ENCODE measurements at regions not wholly inside any gene's neighbourhood (a gene's known extent, or its start where the extent isn't known, plus 50 kb on each side); places are given as distances from the start of the nearest gene placed in this dataset.

GRCh38 chr15:97525809-97526208 is 434.7 kb upstream of the ARRDC4 start:
- no peak for DNase-seq (ENCODE audit: extremely low spot score)
- ChIA-PET CTCF (interaction anchor here (0.7 kb wide), 1 partner anchor 284 kb away, joined by 3 read pairs; no protein-coding TSS in a partner anchor), POLR2A (no interaction called here)
- TF ChIP-seq FOXK2 (IDR thresholded peaks at IDR 0.05) (no peak), FOXA1 (IDR thresholded peaks at IDR 0.05) (no peak), LEF1 (IDR thresholded peaks at IDR 0.05; ENCODE audit: borderline replicate concordance) (no peak), CTBP1 (IDR thresholded peaks at IDR 0.05; ENCODE audit: borderline replicate concordance) (no peak), ELF4 (IDR thresholded peaks at IDR 0.05) (no peak), SP1 (IDR thresholded peaks at IDR 0.05) (no peak), ZNF384 (IDR thresholded peaks at IDR 0.05) (no peak)
- TF ChIP-seq, protein P1, sequence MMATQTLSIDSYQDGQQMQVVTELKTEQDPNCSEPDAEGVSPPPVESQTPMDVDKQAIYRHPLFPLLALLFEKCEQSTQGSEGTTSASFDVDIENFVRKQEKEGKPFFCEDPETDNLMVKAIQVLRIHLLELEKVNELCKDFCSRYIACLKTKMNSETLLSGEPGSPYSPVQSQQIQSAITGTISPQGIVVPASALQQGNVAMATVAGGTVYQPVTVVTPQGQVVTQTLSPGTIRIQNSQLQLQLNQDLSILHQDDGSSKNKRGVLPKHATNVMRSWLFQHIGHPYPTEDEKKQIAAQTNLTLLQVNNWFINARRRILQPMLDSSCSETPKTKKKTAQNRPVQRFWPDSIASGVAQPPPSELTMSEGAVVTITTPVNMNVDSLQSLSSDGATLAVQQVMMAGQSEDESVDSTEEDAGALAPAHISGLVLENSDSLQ (IDR thresholded peaks at IDR 0.05), result no peak

DNA sequence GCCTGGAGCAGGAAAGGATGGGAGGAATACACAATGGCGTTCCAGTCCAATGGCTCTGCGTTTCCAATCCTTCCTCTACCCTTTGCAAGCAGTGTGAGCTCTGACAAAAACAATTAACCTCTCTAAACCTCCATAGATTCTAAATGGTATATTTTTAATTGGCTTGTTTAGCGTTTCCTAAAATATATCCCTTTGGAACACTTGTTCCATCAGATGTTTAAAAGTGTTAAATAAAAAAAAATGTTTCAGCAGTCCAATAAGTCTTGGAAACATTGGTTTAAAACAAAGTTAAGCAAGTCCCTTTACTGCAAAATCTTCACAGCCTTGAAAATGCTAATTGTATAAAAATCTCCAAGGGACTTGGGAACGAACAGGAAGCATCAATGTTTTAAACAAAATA is 432.3 kb upstream of the ARRDC4 start:
- CTCF ChIA-PET, result no interaction called here
- TF ChIP-seq LEF1 (IDR thresholded peaks at IDR 0.05; ENCODE audit: borderline replicate concordance) (no peak), CTBP1 (IDR thresholded peaks at IDR 0.05; ENCODE audit: borderline replicate concordance) (no peak), FOXM1 (IDR thresholded peaks at IDR 0.05; ENCODE audit: borderline replicate concordance) (no peak), TARDBP (IDR thresholded peaks at IDR 0.05) (no peak), ELF4 (IDR thresholded peaks at IDR 0.05) (no peak), SUZ12 (IDR thresholded peaks at IDR 0.05) (no peak), ZNF384 (IDR thresholded peaks at IDR 0.05) (no peak)
- no peak for DNase-seq (ENCODE audit: extremely low spot score)
- POLR2A ChIA-PET, result no interaction called here

GRCh38 chr15:97545799-97546198 is 414.7 kb upstream of the ARRDC4 start:
- POLR2A ChIA-PET, result no interaction called here
- CTCF ChIA-PET, result no interaction called here
- DNase-seq (ENCODE audit: extremely low spot score), result no peak
- TF ChIP-seq CTBP1 (IDR thresholded peaks at IDR 0.05; ENCODE audit: borderline replicate concordance), result no peak
- TF ChIP-seq NFRKB (IDR thresholded peaks at IDR 0.05), result no peak
- no peak for TF ChIP-seq HDGF (IDR thresholded peaks at IDR 0.05; ENCODE audit: borderline replicate concordance)
- TF ChIP-seq SUZ12 (IDR thresholded peaks at IDR 0.05), result no peak
- no peak for TF ChIP-seq BHLHE40 (IDR thresholded peaks at IDR 0.05; ENCODE audit: borderline replicate concordance)
- TF ChIP-seq, protein P1 (IDR thresholded peaks at IDR 0.05), result no peak
- TF ChIP-seq FOXK2 (IDR thresholded peaks at IDR 0.05), result no peak
- TF ChIP-seq SP1 (IDR thresholded peaks at IDR 0.05), result no peak
- no peak for TF ChIP-seq ZNF384 (IDR thresholded peaks at IDR 0.05)
- TF ChIP-seq ARNT (IDR thresholded peaks at IDR 0.05), result no peak
- no peak for TF ChIP-seq L3MBTL2 (conservative IDR thresholded peaks at IDR 0.05)
- TF ChIP-seq TARDBP (IDR thresholded peaks at IDR 0.05), result no peak

- TF ChIP-seq NFRKB (IDR thresholded peaks at IDR 0.05) (no peak), LEF1 (IDR thresholded peaks at IDR 0.05; ENCODE audit: borderline replicate concordance) (no peak), ARNT (IDR thresholded peaks at IDR 0.05) (no peak), SUZ12 (IDR thresholded peaks at IDR 0.05) (no peak), CTBP1 (IDR thresholded peaks at IDR 0.05; ENCODE audit: borderline replicate concordance) (no peak), BHLHE40 (IDR thresholded peaks at IDR 0.05; ENCODE audit: borderline replicate concordance) (no peak), FOXK2 (IDR thresholded peaks at IDR 0.05) (no peak), HDGF (IDR thresholded peaks at IDR 0.05; ENCODE audit: borderline replicate concordance) (no peak), FOXM1 (IDR thresholded peaks at IDR 0.05; ENCODE audit: borderline replicate concordance) (no peak), L3MBTL2 (conservative IDR thresholded peaks at IDR 0.05) (no peak), SP1 (IDR thresholded peaks at IDR 0.05) (no peak), FOXA1 (IDR thresholded peaks at IDR 0.05) (no peak), ELF4 (IDR thresholded peaks at IDR 0.05) (no peak), ZNF384 (IDR thresholded peaks at IDR 0.05) (no peak), TARDBP (IDR thresholded peaks at IDR 0.05) (no peak)
- TF ChIP-seq, protein P1 (IDR thresholded peaks at IDR 0.05), result no peak
- CTCF ChIA-PET, result no interaction called here
- POLR2A ChIA-PET, result no interaction called here
- no peak for DNase-seq (ENCODE audit: extremely low spot score)
These were observed 413.1 kb upstream of the ARRDC4 start for GRCh38 chr15:97547381-97547780.

- DNase-seq (ENCODE audit: extremely low spot score), result no peak
- CTCF ChIA-PET, result interaction anchor here (1.0 kb wide), 1 partner anchor 43 kb away, joined by 4 read pairs; no protein-coding TSS in a partner anchor
- POLR2A ChIA-PET, result no interaction called here
These were observed 399.0 kb upstream of the ARRDC4 start for GRCh38 chr15:97561529-97561928.

DNA sequence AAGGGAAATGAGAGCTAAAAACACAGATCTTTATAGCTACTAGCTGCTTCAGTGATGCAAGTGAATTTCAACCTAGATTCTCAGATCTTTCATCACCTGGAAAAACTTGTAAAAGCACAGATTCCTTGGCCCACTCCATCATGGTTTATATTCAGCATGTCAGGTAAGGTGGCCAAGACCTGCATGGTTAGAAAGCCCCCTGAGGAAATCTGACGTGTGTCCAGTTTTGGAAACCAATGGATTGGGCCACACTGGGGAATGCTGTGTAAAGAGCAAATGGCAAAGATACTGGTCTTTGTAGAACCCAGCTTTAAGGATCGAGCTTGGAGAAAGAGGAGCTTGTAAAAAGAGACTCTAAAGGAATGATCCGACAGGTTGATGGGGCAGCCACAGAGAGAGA is 397.0 kb upstream of the ARRDC4 start:
- POLR2A ChIA-PET, result no interaction called here
- TF ChIP-seq, protein P1 (IDR thresholded peaks at IDR 0.05), result no peak
- TF ChIP-seq FOXK2 (IDR thresholded peaks at IDR 0.05) (no peak), TARDBP (IDR thresholded peaks at IDR 0.05) (no peak), NFRKB (IDR thresholded peaks at IDR 0.05) (no peak), ARNT (IDR thresholded peaks at IDR 0.05) (no peak), FOXA1 (IDR thresholded peaks at IDR 0.05) (no peak), BHLHE40 (IDR thresholded peaks at IDR 0.05; ENCODE audit: borderline replicate concordance) (no peak), CTBP1 (IDR thresholded peaks at IDR 0.05; ENCODE audit: borderline replicate concordance) (no peak), HDGF (IDR thresholded peaks at IDR 0.05; ENCODE audit: borderline replicate concordance) (no peak), SUZ12 (IDR thresholded peaks at IDR 0.05) (no peak), ZNF384 (IDR thresholded peaks at IDR 0.05) (no peak), ELF4 (IDR thresholded peaks at IDR 0.05) (no peak), LEF1 (IDR thresholded peaks at IDR 0.05; ENCODE audit: borderline replicate concordance) (no peak), SP1 (IDR thresholded peaks at IDR 0.05) (no peak), FOXM1 (IDR thresholded peaks at IDR 0.05; ENCODE audit: borderline replicate concordance) (no peak), L3MBTL2 (conservative IDR thresholded peaks at IDR 0.05) (no peak)
- CTCF ChIA-PET, result no interaction called here

More at GRCh38 chr15:97561529-97561928, 399.0 kb upstream of the ARRDC4 start:
- TF ChIP-seq NFRKB (IDR thresholded peaks at IDR 0.05), result no peak
- TF ChIP-seq TARDBP (IDR thresholded peaks at IDR 0.05), result no peak
- no peak for TF ChIP-seq FOXM1 (IDR thresholded peaks at IDR 0.05; ENCODE audit: borderline replicate concordance)
- TF ChIP-seq SUZ12 (IDR thresholded peaks at IDR 0.05), result no peak
- TF ChIP-seq SP1 (IDR thresholded peaks at IDR 0.05), result no peak
- TF ChIP-seq ARNT (IDR thresholded peaks at IDR 0.05), result no peak

More for the DNA sequence above, 397.0 kb upstream of the ARRDC4 start:
- DNase-seq (ENCODE audit: extremely low spot score), result no peak

All from HEK293T (cell line).